Parathyroid adenoma (tissue), 2 donors: ENCODE measurements at regions not wholly inside any gene's neighbourhood (a gene's known extent, or its start where the extent isn't known, plus 50 kb on each side); places are given as distances from the start of the nearest gene placed in this dataset.

ENCODE experiments used
- H2AFZ ChIP-seq: fragments of 300-600 bp; sonication (generic); one replicate; pipeline ENCODE4 v1.7.0; 2017; ENCODE audit warnings: antibody characterized with exemption, mild to moderate bottlenecking
- H3K27ac ChIP-seq: fragments of 300-600 bp; sonication (generic); one replicate; pipeline ENCODE4 v1.7.0; 2017
- H3K27me3 ChIP-seq: fragments of 300-600 bp; sonication (generic); one replicate; pipeline ENCODE4 v1.7.0; 2017; ENCODE audit warnings: low read length; ENCODE audit not compliant: control insufficient read depth, insufficient read depth
- H3K36me3 ChIP-seq: fragments of 300-600 bp; sonication (generic); one replicate; pipeline ENCODE4 v1.7.0; 2017; ENCODE audit warnings: low read length; ENCODE audit not compliant: control insufficient read depth, insufficient read depth
- H3K4me1 ChIP-seq: fragments of 300-600 bp; sonication (generic); one replicate; pipeline ENCODE4 v1.7.0; 2017; ENCODE audit warnings: control low read depth
- H3K4me2 ChIP-seq: fragments of 300-600 bp; sonication (generic); one replicate; pipeline ENCODE4 v1.7.0; 2017; ENCODE audit warnings: low read length
- H3K4me3 ChIP-seq: fragments of 300-600 bp; sonication (generic); one replicate; pipeline ENCODE4 v1.7.0; 2017; ENCODE audit warnings: low read depth, low read length
- H3K79me2 ChIP-seq: fragments of 300-600 bp; sonication (generic); one replicate; pipeline ENCODE4 v1.7.0; 2017; ENCODE audit warnings: control low read depth
- H3K9ac ChIP-seq: fragments of 300-600 bp; sonication (generic); one replicate; pipeline ENCODE4 v1.7.0; 2017; ENCODE audit warnings: mild to moderate bottlenecking
- H3K9me3 ChIP-seq: fragments of 300-600 bp; sonication (generic); one replicate; pipeline ENCODE4 v1.7.0; 2017; ENCODE audit warnings: low read length; ENCODE audit not compliant: control insufficient read depth
- CTCF ChIP-seq: fragments of 300-600 bp; sonication (generic); IDR thresholded peaks from one replicate; pipeline ENCODE4 v1.7.0; 2017; ENCODE audit warnings: antibody characterized with exemption, mild to moderate bottlenecking
- donor health status: primary hyperparathyroidism.

- Histone ChIP-seq H3K4me3 (no peak overlapping the region), H3K27ac (no peak overlapping the region), H3K27me3 (no peaks in the 10 kb centered on the region), H3K36me3 (no peaks in the 10 kb centered on the region), H3K79me2 (no peaks in the 10 kb centered on the region), H3K9ac (no peak overlapping the region), H3K4me2 (no peak overlapping the region), H3K4me1 (no peaks in the 10 kb centered on the region), H2AFZ (no peak overlapping the region), H3K9me3 (no peaks in the 10 kb centered on the region)
- TF ChIP-seq CTCF: no peak
Observed at GRCh38 chr14:55986069-55986468, 132.1 kb upstream of the PELI2 start.

DNA sequence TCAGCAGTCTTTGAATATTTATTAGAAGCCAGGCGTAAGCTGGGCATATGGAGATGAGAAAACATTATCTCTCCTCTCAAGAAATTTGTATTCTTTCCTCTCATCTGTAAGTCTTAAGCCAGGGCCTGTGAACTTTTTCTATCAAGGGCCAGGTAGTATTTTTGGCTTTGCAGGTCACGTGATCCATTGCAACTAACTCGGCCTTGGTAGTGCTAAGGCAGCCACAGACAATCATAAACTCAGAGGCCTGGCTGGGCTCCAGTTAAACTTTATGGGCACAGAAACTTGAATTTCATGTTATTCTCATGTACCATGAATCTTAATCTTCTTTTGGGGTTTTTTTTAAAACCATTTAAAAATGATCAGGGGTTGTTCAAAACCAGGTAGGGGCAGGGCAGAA lies 117.4 kb upstream of the PELI2 start:
- H3K9me3 ChIP-seq: no peaks in the 10 kb centered on the region
- H3K4me2 ChIP-seq: no peak overlapping the region
- no peak for TF ChIP-seq CTCF
- no peaks in the 10 kb centered on the region for H3K27me3 ChIP-seq
- no peaks in the 10 kb centered on the region for H3K36me3 ChIP-seq
- no peaks in the 10 kb centered on the region for H3K79me2 ChIP-seq
- no peak overlapping the region for H3K9ac ChIP-seq
- no peak overlapping the region for H3K27ac ChIP-seq
- no peak overlapping the region for H3K4me3 ChIP-seq
- no peaks in the 10 kb centered on the region for H3K4me1 ChIP-seq
- H2AFZ ChIP-seq: no peak overlapping the region

DNA sequence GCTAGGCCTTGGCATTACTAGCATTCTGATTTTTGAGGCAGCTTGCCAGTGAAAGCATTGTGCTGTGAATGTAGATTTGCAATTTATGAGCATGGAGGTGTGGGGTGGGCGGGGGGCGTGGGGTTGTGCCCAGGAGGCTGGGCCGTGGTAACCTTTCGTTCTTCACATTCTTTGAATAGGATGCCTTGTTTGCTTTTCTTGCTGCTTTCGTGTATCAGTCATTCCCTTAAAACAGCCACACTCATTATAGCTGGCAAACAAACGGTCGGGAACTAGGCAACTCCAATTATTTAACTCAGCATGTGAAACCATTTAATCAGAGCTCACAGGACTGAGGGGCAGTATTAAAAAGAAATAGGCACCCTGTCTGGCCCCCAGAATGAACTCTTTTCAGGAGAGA lies 115.9 kb upstream of the PELI2 start:
- H3K36me3 ChIP-seq: no peaks in the 10 kb centered on the region
- no peak overlapping the region for H3K4me3 ChIP-seq
- no peak overlapping the region for H2AFZ ChIP-seq
- TF ChIP-seq CTCF: no peak
- no peaks in the 10 kb centered on the region for H3K27me3 ChIP-seq
- H3K4me2 ChIP-seq: no peak overlapping the region
- H3K27ac ChIP-seq: no peak overlapping the region
- no peaks in the 10 kb centered on the region for H3K79me2 ChIP-seq
- no peaks in the 10 kb centered on the region for H3K9me3 ChIP-seq
- H3K4me1 ChIP-seq: no peaks in the 10 kb centered on the region
- no peak overlapping the region for H3K9ac ChIP-seq

DNA sequence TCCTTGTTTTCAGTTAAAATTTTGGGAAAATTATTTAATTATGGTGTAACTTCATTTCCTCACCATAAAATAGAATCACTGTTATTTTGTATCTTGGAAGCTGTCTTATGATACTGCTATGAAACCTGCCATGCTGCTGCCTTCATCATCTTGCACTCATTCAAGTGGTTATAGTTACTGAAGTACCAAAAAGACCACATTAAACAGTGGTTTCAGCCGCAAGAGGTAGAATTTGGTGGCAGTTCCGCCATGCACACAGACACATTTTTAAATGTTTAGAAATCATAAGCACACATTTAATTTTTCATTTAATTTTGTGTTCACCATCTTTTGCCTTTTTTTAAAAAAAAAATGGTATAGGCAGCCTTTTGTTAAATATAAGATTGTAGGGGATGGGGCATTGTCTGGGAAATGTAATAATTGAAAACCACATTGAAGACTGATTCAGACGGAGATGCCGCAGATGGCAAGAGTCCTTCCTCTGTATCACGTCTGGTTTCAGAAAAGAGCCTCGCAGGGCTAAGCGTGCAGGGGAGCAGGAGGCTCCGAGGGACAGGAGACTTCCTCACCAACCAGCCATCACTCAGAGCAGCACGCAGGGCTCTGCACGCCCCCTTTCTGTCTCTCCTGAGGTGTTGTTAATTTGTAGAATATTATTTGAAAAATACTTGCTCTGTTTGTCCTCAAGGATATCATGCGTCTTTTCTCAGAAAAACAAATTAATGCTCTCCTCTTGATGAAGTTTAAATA lies 115.2 kb upstream of the PELI2 start:
- TF ChIP-seq CTCF: no peak
- H3K27ac ChIP-seq: no peak overlapping the region
- H3K4me3 ChIP-seq: no peak overlapping the region
- no peak overlapping the region for H3K9ac ChIP-seq
- no peak overlapping the region for H3K4me2 ChIP-seq
- no peaks in the 10 kb centered on the region for H3K27me3 ChIP-seq
- H2AFZ ChIP-seq: no peak overlapping the region
- H3K36me3 ChIP-seq: no peaks in the 10 kb centered on the region
- H3K9me3 ChIP-seq: no peaks in the 10 kb centered on the region
- no peaks in the 10 kb centered on the region for H3K79me2 ChIP-seq
- H3K4me1 ChIP-seq: no peaks in the 10 kb centered on the region

GRCh38 chr14:56004323-56004722 lies 113.9 kb upstream of the PELI2 start:
- Histone ChIP-seq H3K4me3 (no peak overlapping the region), H3K9ac (no peak overlapping the region), H3K27ac (no peak overlapping the region)

More at GRCh38 chr14:56004323-56004722, 113.9 kb upstream of the PELI2 start:
- Histone ChIP-seq H3K36me3 (no peaks in the 10 kb centered on the region), H3K9me3 (no peaks in the 10 kb centered on the region), H2AFZ (no peak overlapping the region), H3K4me1 (no peaks in the 10 kb centered on the region), H3K79me2 (no peaks in the 10 kb centered on the region), H3K27me3 (no peaks in the 10 kb centered on the region), H3K4me2 (no peak overlapping the region)
- TF ChIP-seq CTCF: no peak
